Sigmoid colon (tissue), 3 donors: ENCODE measurements at regions not wholly inside any gene's neighbourhood (a gene's known extent, or its start where the extent isn't known, plus 50 kb on each side); places are given as distances from the start of the nearest gene placed in this dataset.

Experiments
- POLR2A ChIP-seq, 2 donors: fragments of 450-650 bp; IDR thresholded peaks; one replicate each; pipeline ENCODE4 v1.6.1; 2016; ENCODE audit warnings: antibody characterized with exemption in 2 of 2, mild to moderate bottlenecking in 2 of 2, moderate library complexity in 2 of 2
- TF ChIP-seq, protein P1 (sequence below), 4 experiments: fragments of 450-650 bp in 3 of 4; fragments of 200-600 bp in 1 of 4; IDR thresholded peaks; one replicate each; pipeline ENCODE4 v1.5.1; 2016 to 2019; ENCODE audit warnings: antibody characterized with exemption in 4 of 4, mild to moderate bottlenecking in 3 of 4, moderate library complexity in 2 of 4

DNA sequence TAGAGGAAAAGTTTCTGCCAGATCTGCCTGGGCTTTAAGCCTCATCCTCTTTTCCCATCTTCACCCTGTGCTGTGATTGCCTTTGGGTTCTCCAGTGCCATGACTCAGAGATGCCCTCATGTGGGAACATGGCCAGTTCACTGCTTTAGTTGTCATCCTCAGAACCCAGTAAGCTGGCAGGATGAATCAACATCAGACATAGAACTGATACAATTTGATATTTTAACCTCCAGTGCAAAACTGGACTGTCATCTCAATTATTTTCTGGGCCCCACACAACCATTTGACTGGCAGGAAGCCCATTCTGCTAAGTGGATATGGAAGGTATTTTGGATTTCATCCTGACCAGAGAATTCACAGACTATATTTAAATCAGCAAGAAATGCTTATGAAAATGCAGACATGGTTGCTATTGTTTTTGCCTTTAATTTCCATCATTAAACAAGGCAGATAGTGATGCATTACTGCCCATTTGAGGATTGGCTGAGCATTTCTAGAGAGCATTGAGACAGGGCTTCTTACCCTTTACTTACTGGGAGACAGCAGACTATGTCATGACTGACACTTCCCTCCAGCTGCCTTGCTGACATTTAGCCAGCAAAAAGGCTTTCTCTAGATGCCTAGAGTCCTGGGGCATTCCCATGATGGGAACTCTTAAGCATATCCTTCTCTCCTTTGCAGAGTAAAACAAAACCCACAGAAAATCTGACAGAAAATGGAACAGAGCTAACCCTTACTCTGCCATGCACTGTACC lies 327.1 kb upstream of the MTNR1B start:
- TF ChIP-seq, protein P1, sequence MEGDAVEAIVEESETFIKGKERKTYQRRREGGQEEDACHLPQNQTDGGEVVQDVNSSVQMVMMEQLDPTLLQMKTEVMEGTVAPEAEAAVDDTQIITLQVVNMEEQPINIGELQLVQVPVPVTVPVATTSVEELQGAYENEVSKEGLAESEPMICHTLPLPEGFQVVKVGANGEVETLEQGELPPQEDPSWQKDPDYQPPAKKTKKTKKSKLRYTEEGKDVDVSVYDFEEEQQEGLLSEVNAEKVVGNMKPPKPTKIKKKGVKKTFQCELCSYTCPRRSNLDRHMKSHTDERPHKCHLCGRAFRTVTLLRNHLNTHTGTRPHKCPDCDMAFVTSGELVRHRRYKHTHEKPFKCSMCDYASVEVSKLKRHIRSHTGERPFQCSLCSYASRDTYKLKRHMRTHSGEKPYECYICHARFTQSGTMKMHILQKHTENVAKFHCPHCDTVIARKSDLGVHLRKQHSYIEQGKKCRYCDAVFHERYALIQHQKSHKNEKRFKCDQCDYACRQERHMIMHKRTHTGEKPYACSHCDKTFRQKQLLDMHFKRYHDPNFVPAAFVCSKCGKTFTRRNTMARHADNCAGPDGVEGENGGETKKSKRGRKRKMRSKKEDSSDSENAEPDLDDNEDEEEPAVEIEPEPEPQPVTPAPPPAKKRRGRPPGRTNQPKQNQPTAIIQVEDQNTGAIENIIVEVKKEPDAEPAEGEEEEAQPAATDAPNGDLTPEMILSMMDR (IDR thresholded peaks at IDR 0.05), result no peak
- TF ChIP-seq POLR2A (IDR thresholded peaks at IDR 0.05), result no peak
